WTC11 (cell line): ENCODE measurements at regions not wholly inside any gene's neighbourhood (a gene's known extent, or its start where the extent isn't known, plus 50 kb on each side); places are given as distances from the start of the nearest gene placed in this dataset.

Experiments
- ATAC-seq: fragments of 200-7000 bp; cut with Tn5 transposase; 2 replicates; pipeline ENCODE4 v1.10.0; 2021; ENCODE audit warnings: mild to moderate bottlenecking, moderate library complexity
- CTCF ChIA-PET: fragments of 300-600 bp; sonication (Branson Sonifier 250); formaldehyde crosslinking; loops from one replicate; lab custom pipeline; 2021; ENCODE audit warnings: antibody characterized with exemption; lab: Charles Lee
- POLR2A ChIA-PET: fragments of 350-600 bp; sonication (Branson Sonifier 250); formaldehyde crosslinking; loops from one replicate; lab custom pipeline; 2021; ENCODE audit warnings: antibody characterized with exemption; lab: Charles Lee
- DNase-seq: peaks from one replicate; pipeline ENCODE4 v3.0.0; 2021; ENCODE audit warnings: low spot score
- H3K27ac Mint-ChIP-seq: 2 replicates; pipeline ENCODE4 v1.8.0; 2021; ENCODE audit warnings: mixed read lengths
- H3K27me3 Mint-ChIP-seq: 2 replicates; pipeline ENCODE4 v1.8.0; 2021; ENCODE audit warnings: low read depth, mild to moderate bottlenecking, moderate library complexity, mixed read lengths
- H3K36me3 Mint-ChIP-seq: 2 replicates; pipeline ENCODE4 v1.8.0; 2021; ENCODE audit warnings: mixed read lengths
- H3K4me1 Mint-ChIP-seq: 2 replicates; pipeline ENCODE4 v1.8.0; 2022; ENCODE audit warnings: mixed read lengths
- H3K4me3 Mint-ChIP-seq: 2 replicates; pipeline ENCODE4 v1.8.0; 2021; ENCODE audit warnings: mild to moderate bottlenecking, moderate library complexity, mixed read lengths
- H3K9me3 Mint-ChIP-seq: 2 replicates; pipeline ENCODE4 v1.8.0; 2021; ENCODE audit warnings: mixed read lengths
- ARID4B ChIP-seq: sonication (generic); formaldehyde crosslinking; IDR thresholded peaks from 2 replicates; pipeline ENCODE4 v1.8.0; 2023; ENCODE audit warnings: missing genetic modification reagents, mild to moderate bottlenecking, borderline replicate concordance
- CBFB ChIP-seq: sonication (generic); formaldehyde crosslinking; IDR thresholded peaks from 2 replicates; pipeline ENCODE4 v1.8.1; 2022; ENCODE audit warnings: mild to moderate bottlenecking, low read depth, missing genetic modification reagents
- ELF4 ChIP-seq: sonication (generic); formaldehyde crosslinking; IDR thresholded peaks from 2 replicates; pipeline ENCODE4 v1.8.1; 2022; ENCODE audit warnings: low read depth, mild to moderate bottlenecking, moderate library complexity, missing genetic modification reagents
- FOXK1 ChIP-seq: sonication (generic); formaldehyde crosslinking; IDR thresholded peaks from 2 replicates; pipeline ENCODE4 v1.8.0; 2022; ENCODE audit warnings: mild to moderate bottlenecking, moderate library complexity, missing genetic modification reagents
- IRF2 ChIP-seq: sonication (generic); formaldehyde crosslinking; IDR thresholded peaks from 2 replicates; pipeline ENCODE4 v1.8.0; 2022; ENCODE audit warnings: low read depth, missing genetic modification reagents, borderline replicate concordance
- MAX ChIP-seq: sonication (generic); formaldehyde crosslinking; IDR thresholded peaks from 2 replicates; pipeline ENCODE4 v1.8.0; 2022; ENCODE audit warnings: mild to moderate bottlenecking, missing genetic modification reagents
- NFE2L1 ChIP-seq: sonication (generic); formaldehyde crosslinking; IDR thresholded peaks from 2 replicates; pipeline ENCODE4 v1.8.1; 2023; ENCODE audit warnings: missing genetic modification reagents
- NR2C2 ChIP-seq: sonication (generic); formaldehyde crosslinking; IDR thresholded peaks from 2 replicates; pipeline ENCODE4 v1.8.0; 2022; ENCODE audit warnings: mild to moderate bottlenecking, missing genetic modification reagents
- NR3C1 ChIP-seq: sonication (generic); formaldehyde crosslinking; conservative IDR thresholded peaks from 2 replicates; pipeline ENCODE4 v1.8.1; 2023; ENCODE audit warnings: low read depth, mild to moderate bottlenecking, missing genetic modification reagents
- SP1 ChIP-seq: sonication (generic); formaldehyde crosslinking; conservative IDR thresholded peaks from 2 replicates; pipeline ENCODE4 v1.8.1; 2022; ENCODE audit warnings: missing genetic modification reagents
- USF2 ChIP-seq: sonication (generic); formaldehyde crosslinking; IDR thresholded peaks from 2 replicates; pipeline ENCODE4 v1.8.1; 2023; ENCODE audit warnings: mild to moderate bottlenecking, missing genetic modification reagents, moderate library complexity
- ZNF317 ChIP-seq: sonication (generic); formaldehyde crosslinking; IDR thresholded peaks from 2 replicates; pipeline ENCODE4 v1.8.1; 2023; ENCODE audit warnings: low read depth, mild to moderate bottlenecking, moderate library complexity, missing genetic modification reagents, borderline replicate concordance
- ZNF416 ChIP-seq: fragments of 250-450 bp; sonication (Bioruptor Pico); IDR thresholded peaks from 2 replicates; pipeline ENCODE4 v1.9.0; 2021; ENCODE audit warnings: mild to moderate bottlenecking, inconsistent platforms
- ZNF671 ChIP-seq: fragments of 250-450 bp; sonication (Bioruptor Pico); IDR thresholded peaks from 2 replicates; pipeline ENCODE4 v1.8.0; 2021; ENCODE audit warnings: mild to moderate bottlenecking
- TF ChIP-seq, protein P1 (sequence below): sonication (generic); formaldehyde crosslinking; IDR thresholded peaks from 2 replicates; pipeline ENCODE4 v1.8.0; 2023; ENCODE audit warnings: mild to moderate bottlenecking, missing genetic modification reagents
- TF ChIP-seq, protein P2 (sequence below): sonication (generic); formaldehyde crosslinking; IDR thresholded peaks from 2 replicates; pipeline ENCODE4 v1.8.1; 2022; ENCODE audit warnings: low read depth, missing genetic modification reagents, borderline replicate concordance

DNA sequence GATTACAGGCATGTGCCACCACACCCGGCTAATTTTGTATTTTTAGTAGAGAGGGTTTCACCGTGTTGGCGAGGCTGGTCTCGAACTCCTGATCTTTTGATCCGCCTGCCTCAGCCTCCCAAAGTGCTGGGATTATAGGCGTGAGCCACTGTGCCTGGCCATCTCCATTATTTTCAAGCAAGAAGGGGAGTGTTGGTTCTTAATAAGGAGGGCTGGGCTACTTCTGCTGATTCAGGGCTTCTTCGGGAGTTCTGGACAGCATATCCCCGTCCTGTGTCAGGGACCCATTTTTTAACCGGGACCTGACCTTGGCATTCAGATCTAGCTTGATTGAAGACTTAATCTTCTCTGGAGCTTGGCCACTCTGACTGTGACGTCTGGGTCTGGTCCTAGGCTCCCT, 74.1 kb upstream of the SYN2 start:
- H3K9me3 Mint-ChIP-seq = no peaks in the 10 kb centered on the region
- POLR2A ChIA-PET = no interaction called here
- H3K27me3 Mint-ChIP-seq = no peaks in the 10 kb centered on the region
- ATAC-seq = no peak
- H3K36me3 Mint-ChIP-seq = no peaks in the 10 kb centered on the region
- H3K4me3 Mint-ChIP-seq = no peak overlapping the region
- no peak overlapping the region for H3K27ac Mint-ChIP-seq
- TF ChIP-seq NR2C2 (CRISPR knock-in tag) = no peak
- no peak for TF ChIP-seq IRF2 (CRISPR knock-in tag)
- TF ChIP-seq, protein P1, sequence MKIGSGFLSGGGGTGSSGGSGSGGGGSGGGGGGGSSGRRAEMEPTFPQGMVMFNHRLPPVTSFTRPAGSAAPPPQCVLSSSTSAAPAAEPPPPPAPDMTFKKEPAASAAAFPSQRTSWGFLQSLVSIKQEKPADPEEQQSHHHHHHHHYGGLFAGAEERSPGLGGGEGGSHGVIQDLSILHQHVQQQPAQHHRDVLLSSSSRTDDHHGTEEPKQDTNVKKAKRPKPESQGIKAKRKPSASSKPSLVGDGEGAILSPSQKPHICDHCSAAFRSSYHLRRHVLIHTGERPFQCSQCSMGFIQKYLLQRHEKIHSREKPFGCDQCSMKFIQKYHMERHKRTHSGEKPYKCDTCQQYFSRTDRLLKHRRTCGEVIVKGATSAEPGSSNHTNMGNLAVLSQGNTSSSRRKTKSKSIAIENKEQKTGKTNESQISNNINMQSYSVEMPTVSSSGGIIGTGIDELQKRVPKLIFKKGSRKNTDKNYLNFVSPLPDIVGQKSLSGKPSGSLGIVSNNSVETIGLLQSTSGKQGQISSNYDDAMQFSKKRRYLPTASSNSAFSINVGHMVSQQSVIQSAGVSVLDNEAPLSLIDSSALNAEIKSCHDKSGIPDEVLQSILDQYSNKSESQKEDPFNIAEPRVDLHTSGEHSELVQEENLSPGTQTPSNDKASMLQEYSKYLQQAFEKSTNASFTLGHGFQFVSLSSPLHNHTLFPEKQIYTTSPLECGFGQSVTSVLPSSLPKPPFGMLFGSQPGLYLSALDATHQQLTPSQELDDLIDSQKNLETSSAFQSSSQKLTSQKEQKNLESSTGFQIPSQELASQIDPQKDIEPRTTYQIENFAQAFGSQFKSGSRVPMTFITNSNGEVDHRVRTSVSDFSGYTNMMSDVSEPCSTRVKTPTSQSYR (CRISPR knock-in tag) = no peak
- TF ChIP-seq FOXK1 (CRISPR knock-in tag) = no peak
- TF ChIP-seq ELF4 (CRISPR knock-in tag) = no peak
- no peak for TF ChIP-seq ZNF671 (CRISPR knock-in tag)
- TF ChIP-seq USF2 = no peak
- CTCF ChIA-PET = interaction anchor here (1.4 kb wide), 1 partner anchor 14 kb away, joined by 4 read pairs; no protein-coding TSS in a partner anchor
- peaks cover 1% of the 10 kb centered on the region for H3K4me1 Mint-ChIP-seq
- DNase-seq = no peak

DNA sequence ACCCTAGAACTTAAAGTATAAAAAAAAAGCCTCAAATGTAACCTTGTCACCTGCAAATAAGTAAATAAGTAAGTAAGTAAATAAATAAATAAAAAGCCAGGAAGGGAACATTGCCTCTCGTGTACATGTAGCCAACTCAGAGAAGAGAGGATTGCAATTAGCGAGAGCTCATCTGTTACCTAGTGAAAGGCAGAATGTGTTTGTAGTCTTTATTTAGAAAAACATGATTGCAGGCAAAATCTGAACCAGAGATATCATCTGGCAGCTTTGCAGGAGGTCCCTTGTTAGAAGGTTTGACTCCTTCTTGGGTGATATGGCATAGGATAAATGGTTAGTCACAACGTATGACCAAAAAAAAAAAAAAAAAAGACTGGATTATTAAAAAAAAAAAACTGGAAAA, 71.6 kb upstream of the SYN2 start:
- DNase-seq = no peak
- no peak overlapping the region for H3K27ac Mint-ChIP-seq
- no peak for TF ChIP-seq ZNF416 (CRISPR knock-in tag)
- TF ChIP-seq, protein P2, sequence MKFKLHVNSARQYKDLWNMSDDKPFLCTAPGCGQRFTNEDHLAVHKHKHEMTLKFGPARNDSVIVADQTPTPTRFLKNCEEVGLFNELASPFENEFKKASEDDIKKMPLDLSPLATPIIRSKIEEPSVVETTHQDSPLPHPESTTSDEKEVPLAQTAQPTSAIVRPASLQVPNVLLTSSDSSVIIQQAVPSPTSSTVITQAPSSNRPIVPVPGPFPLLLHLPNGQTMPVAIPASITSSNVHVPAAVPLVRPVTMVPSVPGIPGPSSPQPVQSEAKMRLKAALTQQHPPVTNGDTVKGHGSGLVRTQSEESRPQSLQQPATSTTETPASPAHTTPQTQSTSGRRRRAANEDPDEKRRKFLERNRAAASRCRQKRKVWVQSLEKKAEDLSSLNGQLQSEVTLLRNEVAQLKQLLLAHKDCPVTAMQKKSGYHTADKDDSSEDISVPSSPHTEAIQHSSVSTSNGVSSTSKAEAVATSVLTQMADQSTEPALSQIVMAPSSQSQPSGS (CRISPR knock-in tag) = no peak
- TF ChIP-seq CBFB = no peak
- TF ChIP-seq SP1 (CRISPR knock-in tag) = no peak
- TF ChIP-seq NR3C1 (CRISPR knock-in tag) = no peak
- no peak for TF ChIP-seq MAX (CRISPR knock-in tag)
- TF ChIP-seq ARID4B = no peak
- no peak for TF ChIP-seq ZNF317 (CRISPR knock-in tag)
- TF ChIP-seq NFE2L1 (CRISPR knock-in tag) = no peak
- TF ChIP-seq, all 79 proteins: peak for 0
- ChIA-PET POLR2A (interaction anchor here (0.7 kb wide), 2 partner anchors 35 to 541 kb away, joined by 3 to 5 read pairs; no protein-coding TSS in a partner anchor), CTCF (no interaction called here)
- Mint-ChIP-seq H3K9me3 (no peaks in the 10 kb centered on the region), H3K27me3 (no peaks in the 10 kb centered on the region), H3K36me3 (no peaks in the 10 kb centered on the region), H3K4me3 (no peak overlapping the region), H3K4me1 (peaks cover 10% of the 10 kb centered on the region)
- ATAC-seq = no peak
